ENCODE measurements at regions not wholly inside any gene's neighbourhood (a gene's known extent, or its start where the extent isn't known, plus 50 kb on each side); places are given as distances from the start of the nearest gene placed in this dataset.

GRCh38 chr9:80673496-80673895, 1015.9 kb downstream of the TLE1 start:
- TF ChIP-seq CTCF (IDR thresholded peaks at IDR 0.05) (no peak), POLR2A (IDR thresholded peaks at IDR 0.05) (no peak), EP300 (IDR thresholded peaks at IDR 0.05) (no peak)
